ENCODE measurements at regions not wholly inside any gene's neighbourhood (a gene's known extent, or its start where the extent isn't known, plus 50 kb on each side); places are given as distances from the start of the nearest gene placed in this dataset.
"Not testable (repeated sequence)": the region's sequence is repeated elsewhere in the genome, so short reads cannot be mapped to it uniquely, and the experiment has no call there.

GRCh38 chr18:10245846-10246175, 208.6 kb upstream of the APCDD1 start:
- no peak overlapping the region for H3K4me3 Mint-ChIP-seq (ENCODE audit: low read depth)
- H3K27ac Mint-ChIP-seq = no peak overlapping the region
- intact Hi-C loops (cut with micrococcal nuclease) = no loop called here
- H3K36me3 Mint-ChIP-seq (ENCODE audit: low read depth) = no peaks in the 10 kb centered on the region
- H3K4me1 Mint-ChIP-seq (ENCODE audit: low read depth) = no peaks in the 10 kb centered on the region
- no peak for DNase-seq (ENCODE audit: low spot score)
- no peaks in the 10 kb centered on the region for H3K9me3 Mint-ChIP-seq
- H3K27me3 Mint-ChIP-seq (ENCODE audit: low read depth) = no peaks in the 10 kb centered on the region

GRCh38 chr18:10247021-10247741, 207.3 kb upstream of the APCDD1 start:
- Mint-ChIP-seq H3K36me3 (ENCODE audit: low read depth) (no peaks in the 10 kb centered on the region), H3K27ac (no peak overlapping the region), H3K4me1 (ENCODE audit: low read depth) (no peaks in the 10 kb centered on the region), H3K4me3 (ENCODE audit: low read depth) (no peak overlapping the region), H3K27me3 (ENCODE audit: low read depth) (no peaks in the 10 kb centered on the region), H3K9me3 (no peaks in the 10 kb centered on the region)
- DNase-seq (ENCODE audit: low spot score) = no peak
- intact Hi-C loops (cut with micrococcal nuclease) = no loop called here

GRCh38 chr18:10247742-10248082, 206.7 kb upstream of the APCDD1 start:
- no peak overlapping the region for H3K27ac Mint-ChIP-seq
- no peaks in the 10 kb centered on the region for H3K36me3 Mint-ChIP-seq (ENCODE audit: low read depth)
- H3K9me3 Mint-ChIP-seq = no peaks in the 10 kb centered on the region
- no peak overlapping the region for H3K4me3 Mint-ChIP-seq (ENCODE audit: low read depth)
- no peaks in the 10 kb centered on the region for H3K4me1 Mint-ChIP-seq (ENCODE audit: low read depth)
- H3K27me3 Mint-ChIP-seq (ENCODE audit: low read depth) = no peaks in the 10 kb centered on the region
- DNase-seq (ENCODE audit: low spot score) = no peak
- intact Hi-C loops (cut with micrococcal nuclease) = no loop called here

- DNase-seq (ENCODE audit: low spot score) = no peak
- Mint-ChIP-seq H3K27ac (no peak overlapping the region), H3K4me1 (ENCODE audit: low read depth) (no peaks in the 10 kb centered on the region), H3K27me3 (ENCODE audit: low read depth) (no peaks in the 10 kb centered on the region), H3K9me3 (no peaks in the 10 kb centered on the region), H3K36me3 (ENCODE audit: low read depth) (no peaks in the 10 kb centered on the region), H3K4me3 (ENCODE audit: low read depth) (no peak overlapping the region)
- intact Hi-C loops (cut with micrococcal nuclease) = no loop called here
Measured at GRCh38 chr18:10248738-10249137, 205.7 kb upstream of the APCDD1 start.

GRCh38 chr18:10249270-10249669, 205.2 kb upstream of the APCDD1 start:
- H3K27me3 Mint-ChIP-seq (ENCODE audit: low read depth) = no peaks in the 10 kb centered on the region
- H3K9me3 Mint-ChIP-seq = no peaks in the 10 kb centered on the region
- no peak for DNase-seq (ENCODE audit: low spot score)
- intact Hi-C loops (cut with micrococcal nuclease) = no loop called here
- H3K36me3 Mint-ChIP-seq (ENCODE audit: low read depth) = no peaks in the 10 kb centered on the region
- no peak overlapping the region for H3K4me3 Mint-ChIP-seq (ENCODE audit: low read depth)
- no peaks in the 10 kb centered on the region for H3K4me1 Mint-ChIP-seq (ENCODE audit: low read depth)
- H3K27ac Mint-ChIP-seq = no peak overlapping the region

- no peaks in the 10 kb centered on the region for H3K27me3 Mint-ChIP-seq (ENCODE audit: low read depth)
- no peaks in the 10 kb centered on the region for H3K9me3 Mint-ChIP-seq
- no peaks in the 10 kb centered on the region for H3K4me1 Mint-ChIP-seq (ENCODE audit: low read depth)
- no peak overlapping the region for H3K4me3 Mint-ChIP-seq (ENCODE audit: low read depth)
- no peak overlapping the region for H3K27ac Mint-ChIP-seq
- intact Hi-C loops (cut with micrococcal nuclease) = no loop called here
- DNase-seq (ENCODE audit: low spot score) = no peak
- H3K36me3 Mint-ChIP-seq (ENCODE audit: low read depth) = no peaks in the 10 kb centered on the region
Measured at GRCh38 chr18:10249801-10250200, 204.6 kb upstream of the APCDD1 start.

- no peaks in the 10 kb centered on the region for H3K36me3 Mint-ChIP-seq (ENCODE audit: low read depth)
- no peaks in the 10 kb centered on the region for H3K27me3 Mint-ChIP-seq (ENCODE audit: low read depth)
- intact Hi-C loops (cut with micrococcal nuclease) = no loop called here
- no peaks in the 10 kb centered on the region for H3K4me1 Mint-ChIP-seq (ENCODE audit: low read depth)
- H3K27ac Mint-ChIP-seq = no peak overlapping the region
- DNase-seq (ENCODE audit: low spot score) = no peak
- no peaks in the 10 kb centered on the region for H3K9me3 Mint-ChIP-seq
- H3K4me3 Mint-ChIP-seq (ENCODE audit: low read depth) = no peak overlapping the region
Measured at GRCh38 chr18:10252494-10252893, 201.9 kb upstream of the APCDD1 start.

GRCh38 chr18:10252952-10253705, 201.3 kb upstream of the APCDD1 start:
- H3K4me3 Mint-ChIP-seq (ENCODE audit: low read depth) = no peak overlapping the region
- H3K27me3 Mint-ChIP-seq (ENCODE audit: low read depth) = no peaks in the 10 kb centered on the region
- H3K9me3 Mint-ChIP-seq = no peaks in the 10 kb centered on the region
- no peak overlapping the region for H3K27ac Mint-ChIP-seq
- no peak for DNase-seq (ENCODE audit: low spot score)
- intact Hi-C loops (cut with micrococcal nuclease) = no loop called here
- H3K4me1 Mint-ChIP-seq (ENCODE audit: low read depth) = no peaks in the 10 kb centered on the region
- H3K36me3 Mint-ChIP-seq (ENCODE audit: low read depth) = no peaks in the 10 kb centered on the region

GRCh38 chr18:10256276-10256675, 198.2 kb upstream of the APCDD1 start:
- intact Hi-C loops (cut with micrococcal nuclease); H3K9me3 Mint-ChIP-seq; H3K4me3 Mint-ChIP-seq (ENCODE audit: low read depth); H3K27me3 Mint-ChIP-seq (ENCODE audit: low read depth); H3K36me3 Mint-ChIP-seq (ENCODE audit: low read depth); H3K4me1 Mint-ChIP-seq (ENCODE audit: low read depth); H3K27ac Mint-ChIP-seq; DNase-seq (ENCODE audit: low spot score): not testable (repeated sequence)

GRCh38 chr18:10258836-10259474, 195.5 kb upstream of the APCDD1 start:
- no peak overlapping the region for H3K27ac Mint-ChIP-seq
- no peak overlapping the region for H3K4me3 Mint-ChIP-seq (ENCODE audit: low read depth)
- DNase-seq (ENCODE audit: low spot score) = no peak
- H3K27me3 Mint-ChIP-seq (ENCODE audit: low read depth) = no peaks in the 10 kb centered on the region
- no peaks in the 10 kb centered on the region for H3K4me1 Mint-ChIP-seq (ENCODE audit: low read depth)
- intact Hi-C loops (cut with micrococcal nuclease) = no loop called here
- no peaks in the 10 kb centered on the region for H3K36me3 Mint-ChIP-seq (ENCODE audit: low read depth)
- H3K9me3 Mint-ChIP-seq = no peaks in the 10 kb centered on the region

GRCh38 chr18:10259901-10260300, 194.5 kb upstream of the APCDD1 start:
- Mint-ChIP-seq H3K4me1 (ENCODE audit: low read depth) (no peaks in the 10 kb centered on the region), H3K27ac (no peak overlapping the region), H3K36me3 (ENCODE audit: low read depth) (no peaks in the 10 kb centered on the region), H3K27me3 (ENCODE audit: low read depth) (no peaks in the 10 kb centered on the region), H3K4me3 (ENCODE audit: low read depth) (no peak overlapping the region), H3K9me3 (no peaks in the 10 kb centered on the region)
- intact Hi-C loops (cut with micrococcal nuclease) = no loop called here
- no peak for DNase-seq (ENCODE audit: low spot score)

- Mint-ChIP-seq H3K27me3 (ENCODE audit: low read depth) (no peaks in the 10 kb centered on the region), H3K4me1 (ENCODE audit: low read depth) (no peaks in the 10 kb centered on the region), H3K27ac (no peak overlapping the region), H3K36me3 (ENCODE audit: low read depth) (no peaks in the 10 kb centered on the region), H3K4me3 (ENCODE audit: low read depth) (no peak overlapping the region), H3K9me3 (no peaks in the 10 kb centered on the region)
- intact Hi-C loops (cut with micrococcal nuclease) = no loop called here
- DNase-seq (ENCODE audit: low spot score) = no peak
Measured at GRCh38 chr18:10261344-10262276, 192.8 kb upstream of the APCDD1 start.
